Gastroesophageal sphincter (tissue), 4 donors: ENCODE measurements at regions not wholly inside any gene's neighbourhood (a gene's known extent, or its start where the extent isn't known, plus 50 kb on each side); places are given as distances from the start of the nearest gene placed in this dataset.
A peak's percentile ranks its signal among the peaks of the same experiment; 100 is the strongest.

Source experiments
- ATAC-seq: fragments of 150-250 bp; one replicate; pipeline ENCODE4 v1.9.1; 2016; ENCODE audit warnings: mild to moderate bottlenecking, moderate library complexity
- H3K27ac ChIP-seq, 4 donors: fragments of 200-600 bp; sonication (generic) in 3 of 4; 1 replicate in 3 of 4; 2 replicates in 1 of 4; pipeline ENCODE4 v1.5.1; 2016 to 2019
- H3K27me3 ChIP-seq: fragments of 200-600 bp; sonication (generic); one replicate; pipeline ENCODE4 v1.5.1; 2019
- H3K36me3 ChIP-seq, 2 donors: fragments of 200-600 bp; sonication (generic); one replicate each; pipeline ENCODE4 v1.5.1; 2019; ENCODE audit warnings: control low read depth in 1 of 2
- H3K4me1 ChIP-seq, 3 donors: fragments of 200-600 bp; sonication (generic); 1 replicate in 2 of 3; 2 replicates in 1 of 3; pipeline ENCODE4 v1.5.1; 2016 to 2019; ENCODE audit warnings: control low read depth in 2 of 3
- H3K4me3 ChIP-seq, 2 donors: fragments of 200-600 bp; sonication (generic); one replicate each; pipeline ENCODE4 v1.5.1; 2019; ENCODE audit warnings: mild to moderate bottlenecking in 1 of 2, moderate library complexity in 1 of 2
- H3K9me3 ChIP-seq, 3 donors: fragments of 200-600 bp; sonication (generic); one replicate each; pipeline ENCODE4 v1.5.1; 2017 to 2019; ENCODE audit warnings: control low read depth in 2 of 3
- CTCF ChIP-seq, 4 experiments: fragments of 200-600 bp in 2 of 4; fragments of 450-650 bp in 2 of 4; sonication (generic) in 1 of 4; IDR thresholded peaks; one replicate each; pipeline ENCODE4 v1.5.1; 2017 to 2019; ENCODE audit warnings: antibody characterized with exemption in 4 of 4, mild to moderate bottlenecking in 2 of 4, moderate library complexity in 2 of 4
- EP300 ChIP-seq: sonication (generic); formaldehyde crosslinking; IDR thresholded peaks from one replicate; pipeline ENCODE4 v1.6.1; 2017; ENCODE audit warnings: antibody characterized with exemption, mild to moderate bottlenecking
- POLR2A ChIP-seq, 2 donors: fragments of 450-650 bp; IDR thresholded peaks; one replicate each; pipeline ENCODE4 v1.6.1; 2017; ENCODE audit warnings: antibody characterized with exemption in 2 of 2, mild to moderate bottlenecking in 2 of 2, moderate library complexity in 1 of 2
- POLR2AphosphoS5 ChIP-seq: sonication (generic); formaldehyde crosslinking; IDR thresholded peaks from one replicate; pipeline ENCODE4 v1.6.1; 2017; ENCODE audit warnings: antibody characterized with exemption
- WGBS, 2 donors: methylation state at CpG; one replicate each; pipeline ENCODE4 v1.1.5; 2018; ENCODE audit warnings: low coverage in 1 of 2; 5-methylcytosine and 5-hydroxymethylcytosine counted together

GRCh38 chr21:35924714-35925301 lies 135.5 kb downstream of the SETD4 start:
- peak; percentile 73 for ATAC-seq
- H3K9me3 ChIP-seq = no peaks in the 10 kb centered on the region
- TF ChIP-seq POLR2AphosphoS5 (peak; percentile 11), POLR2A (IDR thresholded peaks at IDR 0.05) (no peak)
- no peak overlapping the region for H3K4me3 ChIP-seq
- no peaks in the 10 kb centered on the region for H3K36me3 ChIP-seq
- H3K27me3 ChIP-seq = peaks cover 12% of the 10 kb centered on the region
- WGBS, 2 donors = 56 to 89% methylated on average over 3 to 6 of the region's 6 CpGs
- no peaks in the 10 kb centered on the region for H3K4me1 ChIP-seq
- H3K27ac ChIP-seq = peak overlapping the region in 2 of 4 donors; percentile 17 to 29

GRCh38 chr21:35923971-35924370 lies 136.4 kb downstream of the SETD4 start:
- H3K36me3 ChIP-seq = no peaks in the 10 kb centered on the region
- peak overlapping the region in 1 of 4 donors; percentile 9 for H3K27ac ChIP-seq
- no peak for TF ChIP-seq CTCF (IDR thresholded peaks at IDR 0.05)
- no peak for TF ChIP-seq POLR2AphosphoS5
- no peak for TF ChIP-seq EP300
- TF ChIP-seq POLR2A (IDR thresholded peaks at IDR 0.05) = no peak
- H3K4me3 ChIP-seq = no peak overlapping the region
- 78 to 97% methylated on average over 5 of the region's 5 CpGs for WGBS, 2 donors
- no peaks in the 10 kb centered on the region for H3K4me1 ChIP-seq
- peaks cover 0 to 7% (median 0%) of the 10 kb centered on the region in 3 donors for H3K9me3 ChIP-seq
- peaks cover 12% of the 10 kb centered on the region for H3K27me3 ChIP-seq
- no peak for ATAC-seq

- Histone ChIP-seq H3K27ac (no peak overlapping the region), H3K36me3 (no peaks in the 10 kb centered on the region), H3K4me3 (no peak overlapping the region), H3K27me3 (peaks cover 12% of the 10 kb centered on the region), H3K4me1 (no peaks in the 10 kb centered on the region), H3K9me3 (peaks cover 0 to 9% (median 0%) of the 10 kb centered on the region in 3 donors)
- 48 to 62% methylated on average over 5 of the region's 5 CpGs for WGBS, 2 donors
- TF ChIP-seq CTCF (IDR thresholded peaks at IDR 0.05) (no peak), POLR2AphosphoS5 (no peak), POLR2A (IDR thresholded peaks at IDR 0.05) (no peak), EP300 (no peak)
- no peak for ATAC-seq
These were observed 137.7 kb downstream of the SETD4 start for GRCh38 chr21:35922618-35923017.

GRCh38 chr21:35921471-35921870 lies 138.9 kb downstream of the SETD4 start:
- WGBS, 2 donors = 75% methylated on average over 2 of the region's 2 CpGs; no CpG with 5 or more reads in 1 of the 2 donors
- no peaks in the 10 kb centered on the region for H3K4me1 ChIP-seq

GRCh38 chr21:35920436-35920835 lies 139.9 kb downstream of the SETD4 start:
- Histone ChIP-seq H3K27ac (no peak overlapping the region), H3K27me3 (peaks cover 5% of the 10 kb centered on the region), H3K36me3 (no peaks in the 10 kb centered on the region), H3K9me3 (peaks cover 0 to 9% (median 0%) of the 10 kb centered on the region in 3 donors), H3K4me3 (no peak overlapping the region), H3K4me1 (no peaks in the 10 kb centered on the region)
- WGBS, 2 donors = 79 to 100% methylated on average over 3 of the region's 3 CpGs
- TF ChIP-seq POLR2AphosphoS5 (no peak), POLR2A (IDR thresholded peaks at IDR 0.05) (no peak), CTCF (IDR thresholded peaks at IDR 0.05) (no peak), EP300 (no peak)
- ATAC-seq = no peak

More at GRCh38 chr21:35921471-35921870, 138.9 kb downstream of the SETD4 start:
- H3K27ac ChIP-seq = no peak overlapping the region
- no peak for ATAC-seq
- TF ChIP-seq EP300 (no peak), POLR2AphosphoS5 (no peak), CTCF (IDR thresholded peaks at IDR 0.05) (no peak), POLR2A (IDR thresholded peaks at IDR 0.05) (no peak)
- peaks cover 0 to 9% (median 0%) of the 10 kb centered on the region in 3 donors for H3K9me3 ChIP-seq
- H3K4me3 ChIP-seq = no peak overlapping the region
- H3K36me3 ChIP-seq = no peaks in the 10 kb centered on the region
- peaks cover 8% of the 10 kb centered on the region for H3K27me3 ChIP-seq
